ENCODE measurements at regions not wholly inside any gene's neighbourhood (a gene's known extent, or its start where the extent isn't known, plus 50 kb on each side); places are given as distances from the start of the nearest gene placed in this dataset.
"Not testable (repeated sequence)": the region's sequence is repeated elsewhere in the genome, so short reads cannot be mapped to it uniquely, and the experiment has no call there.

GRCh38 chr5:87785554-87786335 lies 373.0 kb upstream of the CCNH start:
- Mint-ChIP-seq H3K4me1 (ENCODE audit: low read depth) (no peaks in the 10 kb centered on the region), H3K27me3 (peaks cover 17% of the 10 kb centered on the region), H3K27ac (no peak overlapping the region), H3K9me3 (no peaks in the 10 kb centered on the region), H3K4me3 (no peak overlapping the region), H3K36me3 (no peaks in the 10 kb centered on the region)
- CTCF ChIA-PET, result interaction anchor here (1.5 kb wide), 1 partner anchor 905 kb away, joined by 5 read pairs; no protein-coding TSS in a partner anchor
- POLR2A ChIA-PET, result no interaction called here
- DNase-seq, result no peak
- intact Hi-C loops (cut with micrococcal nuclease), result no loop called here

- intact Hi-C loops (cut with micrococcal nuclease), result no loop called here
- no peaks in the 10 kb centered on the region for H3K4me1 Mint-ChIP-seq (ENCODE audit: low read depth)
- H3K9me3 Mint-ChIP-seq, result no peaks in the 10 kb centered on the region
- H3K27ac Mint-ChIP-seq, result no peak overlapping the region
- ChIA-PET CTCF (no interaction called here), POLR2A (no interaction called here)
- no peak for DNase-seq
- H3K4me3 Mint-ChIP-seq, result no peak overlapping the region
- no peaks in the 10 kb centered on the region for H3K36me3 Mint-ChIP-seq
- H3K27me3 Mint-ChIP-seq, result peaks cover 17% of the 10 kb centered on the region
Observed at GRCh38 chr5:87784879-87785495, 372.3 kb upstream of the CCNH start.

GRCh38 chr5:87784311-87784710 lies 371.6 kb upstream of the CCNH start:
- CTCF ChIA-PET, result interaction anchor here (4.6 kb wide), 1 partner anchor 907 kb away, joined by 123 read pairs; no protein-coding TSS in a partner anchor
- Mint-ChIP-seq H3K4me1 (ENCODE audit: low read depth) (no peaks in the 10 kb centered on the region), H3K27me3 (peaks cover 17% of the 10 kb centered on the region), H3K36me3 (no peaks in the 10 kb centered on the region), H3K9me3 (no peaks in the 10 kb centered on the region), H3K27ac (no peak overlapping the region), H3K4me3 (no peak overlapping the region)
- POLR2A ChIA-PET, result no interaction called here
- intact Hi-C loops (cut with micrococcal nuclease), result no loop called here
- no peak for DNase-seq

GRCh38 chr5:87782916-87783315 lies 370.2 kb upstream of the CCNH start:
- CTCF ChIA-PET, result interaction anchor here (3.5 to 4.6 kb wide), 2 partner anchors 899 to 908 kb away, joined by 55 to 123 read pairs; no protein-coding TSS in a partner anchor
- DNase-seq, result no peak
- intact Hi-C loops (cut with micrococcal nuclease), result no loop called here
- Mint-ChIP-seq H3K4me1 (ENCODE audit: low read depth) (no peaks in the 10 kb centered on the region), H3K9me3 (no peaks in the 10 kb centered on the region), H3K27ac (no peak overlapping the region), H3K27me3 (peaks cover 18% of the 10 kb centered on the region), H3K4me3 (no peak overlapping the region), H3K36me3 (no peaks in the 10 kb centered on the region)
- POLR2A ChIA-PET, result no interaction called here

- CTCF ChIA-PET, result interaction anchor here (0.7 to 4.6 kb wide), 19 partner anchors 12 to 944 kb away, joined by 3 to 123 read pairs (median 5); no protein-coding TSS in a partner anchor
- H3K27me3 Mint-ChIP-seq, result peaks cover 18% of the 10 kb centered on the region
- no peak for DNase-seq
- no peak overlapping the region for H3K27ac Mint-ChIP-seq
- H3K36me3 Mint-ChIP-seq, result no peaks in the 10 kb centered on the region
- H3K4me1 Mint-ChIP-seq (ENCODE audit: low read depth), result no peaks in the 10 kb centered on the region
- intact Hi-C loops (cut with micrococcal nuclease), result loop anchor here (1.0 to 2.0 kb wide), 4 partner anchors 359 to 942 kb away; no protein-coding TSS in a partner anchor
- H3K4me3 Mint-ChIP-seq, result no peak overlapping the region
- H3K9me3 Mint-ChIP-seq, result no peaks in the 10 kb centered on the region
- POLR2A ChIA-PET, result no interaction called here
Observed at GRCh38 chr5:87781976-87782375, 369.2 kb upstream of the CCNH start.

GRCh38 chr5:87780831-87781760 lies 368.4 kb upstream of the CCNH start:
- no peak overlapping the region for H3K4me3 Mint-ChIP-seq
- H3K27me3 Mint-ChIP-seq, result peaks cover 18% of the 10 kb centered on the region
- H3K9me3 Mint-ChIP-seq, result no peaks in the 10 kb centered on the region
- intact Hi-C loops (cut with micrococcal nuclease), result loop anchor here (1.0 to 2.0 kb wide), 4 partner anchors 360 to 943 kb away; no protein-coding TSS in a partner anchor
- H3K27ac Mint-ChIP-seq, result no peak overlapping the region
- POLR2A ChIA-PET, result no interaction called here
- no peaks in the 10 kb centered on the region for H3K36me3 Mint-ChIP-seq
- no peaks in the 10 kb centered on the region for H3K4me1 Mint-ChIP-seq (ENCODE audit: low read depth)
- peak; percentile 82 for DNase-seq
- CTCF ChIA-PET, result interaction anchor here (0.6 to 4.6 kb wide), 34 partner anchors 10 to 949 kb away, joined by 3 to 123 read pairs (median 4); no protein-coding TSS in a partner anchor

GRCh38 chr5:87778876-87779275 lies 366.1 kb upstream of the CCNH start:
- Mint-ChIP-seq H3K4me1 (ENCODE audit: low read depth) (no peaks in the 10 kb centered on the region), H3K4me3 (no peak overlapping the region), H3K9me3 (no peaks in the 10 kb centered on the region), H3K27ac (no peak overlapping the region), H3K27me3 (peaks cover 17% of the 10 kb centered on the region), H3K36me3 (no peaks in the 10 kb centered on the region)
- intact Hi-C loops (cut with micrococcal nuclease), result no loop called here
- CTCF ChIA-PET, result interaction anchor here (1.0 to 3.5 kb wide), 4 partner anchors 912 to 951 kb away, joined by 3 to 37 read pairs (median 5); no protein-coding TSS in a partner anchor
- no peak for DNase-seq
- POLR2A ChIA-PET, result no interaction called here

- Mint-ChIP-seq H3K4me3 (no peak overlapping the region), H3K9me3 (no peaks in the 10 kb centered on the region), H3K4me1 (ENCODE audit: low read depth) (no peaks in the 10 kb centered on the region), H3K36me3 (no peaks in the 10 kb centered on the region), H3K27ac (no peak overlapping the region), H3K27me3 (peaks cover 17% of the 10 kb centered on the region)
- DNase-seq, result no peak
- CTCF ChIA-PET, result interaction anchor here (1.0 to 1.2 kb wide), 2 partner anchors 912 to 920 kb away, joined by 3 to 5 read pairs; no protein-coding TSS in a partner anchor
- intact Hi-C loops (cut with micrococcal nuclease), result no loop called here
- POLR2A ChIA-PET, result no interaction called here
Observed at GRCh38 chr5:87777877-87778276, 365.1 kb upstream of the CCNH start.

GRCh38 chr5:87776785-87777184 lies 364.1 kb upstream of the CCNH start:
- no peak overlapping the region for H3K27ac Mint-ChIP-seq
- DNase-seq, result no peak
- ChIA-PET CTCF (interaction anchor here (1.0 kb wide), 1 partner anchor 913 kb away, joined by 3 read pairs; no protein-coding TSS in a partner anchor), POLR2A (no interaction called here)
- H3K27me3 Mint-ChIP-seq, result peaks cover 14% of the 10 kb centered on the region
- H3K36me3 Mint-ChIP-seq, result no peaks in the 10 kb centered on the region
- intact Hi-C loops (cut with micrococcal nuclease), result no loop called here
- no peak overlapping the region for H3K4me3 Mint-ChIP-seq
- no peaks in the 10 kb centered on the region for H3K4me1 Mint-ChIP-seq (ENCODE audit: low read depth)
- H3K9me3 Mint-ChIP-seq, result no peaks in the 10 kb centered on the region

- H3K4me1 Mint-ChIP-seq (ENCODE audit: low read depth); DNase-seq; H3K4me3 Mint-ChIP-seq; CTCF ChIA-PET; H3K36me3 Mint-ChIP-seq; H3K9me3 Mint-ChIP-seq; POLR2A ChIA-PET; H3K27ac Mint-ChIP-seq; intact Hi-C loops (cut with micrococcal nuclease): not testable (repeated sequence)
- peaks cover 14% of the 10 kb centered on the region for H3K27me3 Mint-ChIP-seq
Observed at GRCh38 chr5:87776302-87776701, 363.6 kb upstream of the CCNH start.

GRCh38 chr5:87775228-87775627 lies 362.5 kb upstream of the CCNH start:
- no peaks in the 10 kb centered on the region for H3K36me3 Mint-ChIP-seq
- no peak for DNase-seq
- H3K4me3 Mint-ChIP-seq, result no peak overlapping the region
- H3K27ac Mint-ChIP-seq, result no peak overlapping the region
- H3K4me1 Mint-ChIP-seq (ENCODE audit: low read depth), result no peaks in the 10 kb centered on the region
- ChIA-PET POLR2A (no interaction called here), CTCF (interaction anchor here (0.9 kb wide), 1 partner anchor 916 kb away, joined by 3 read pairs; no protein-coding TSS in a partner anchor)
- intact Hi-C loops (cut with micrococcal nuclease), result no loop called here
- no peaks in the 10 kb centered on the region for H3K9me3 Mint-ChIP-seq
- H3K27me3 Mint-ChIP-seq, result peaks cover 17% of the 10 kb centered on the region

GRCh38 chr5:87774804-87775203 lies 362.1 kb upstream of the CCNH start:
- Mint-ChIP-seq H3K4me3 (no peak overlapping the region), H3K36me3 (no peaks in the 10 kb centered on the region), H3K4me1 (ENCODE audit: low read depth) (no peaks in the 10 kb centered on the region), H3K27ac (no peak overlapping the region), H3K9me3 (no peaks in the 10 kb centered on the region), H3K27me3 (peaks cover 17% of the 10 kb centered on the region)
- POLR2A ChIA-PET, result no interaction called here
- intact Hi-C loops (cut with micrococcal nuclease), result no loop called here
- no peak for DNase-seq
- CTCF ChIA-PET, result interaction anchor here (0.9 kb wide), 1 partner anchor 916 kb away, joined by 3 read pairs; no protein-coding TSS in a partner anchor

Data from activated CD4-positive, alpha-beta memory T cell treated with anti-CD3 and anti-CD28 coated beads for 36 hours (primary cell).